OCI-LY1 (cell line): ENCODE measurements at regions not wholly inside any gene's neighbourhood (a gene's known extent, or its start where the extent isn't known, plus 50 kb on each side); places are given as distances from the start of the nearest gene placed in this dataset.

Experiments
- EZH2 ChIP-seq: fragments of 200-600 bp; sonication (generic), shearing (Covaris generic); IDR thresholded peaks from 2 replicates; pipeline ENCODE4 v1.8.0; 2017; ENCODE audit warnings: borderline replicate concordance, mixed run types, mild to moderate bottlenecking, antibody characterized with exemption, low read length, moderate library complexity, mixed read lengths
- TF ChIP-seq, protein P1 (sequence below): fragments of 200-600 bp; sonication (generic), shearing (Covaris generic); IDR thresholded peaks from 2 replicates; pipeline ENCODE4 v1.5.1; 2017; ENCODE audit warnings: mild to moderate bottlenecking, antibody characterized with exemption, low read length, moderate library complexity, mixed read lengths

GRCh38 chr4:127049526-127049925 is 583.2 kb upstream of the INTU start:
- TF ChIP-seq, protein P1, sequence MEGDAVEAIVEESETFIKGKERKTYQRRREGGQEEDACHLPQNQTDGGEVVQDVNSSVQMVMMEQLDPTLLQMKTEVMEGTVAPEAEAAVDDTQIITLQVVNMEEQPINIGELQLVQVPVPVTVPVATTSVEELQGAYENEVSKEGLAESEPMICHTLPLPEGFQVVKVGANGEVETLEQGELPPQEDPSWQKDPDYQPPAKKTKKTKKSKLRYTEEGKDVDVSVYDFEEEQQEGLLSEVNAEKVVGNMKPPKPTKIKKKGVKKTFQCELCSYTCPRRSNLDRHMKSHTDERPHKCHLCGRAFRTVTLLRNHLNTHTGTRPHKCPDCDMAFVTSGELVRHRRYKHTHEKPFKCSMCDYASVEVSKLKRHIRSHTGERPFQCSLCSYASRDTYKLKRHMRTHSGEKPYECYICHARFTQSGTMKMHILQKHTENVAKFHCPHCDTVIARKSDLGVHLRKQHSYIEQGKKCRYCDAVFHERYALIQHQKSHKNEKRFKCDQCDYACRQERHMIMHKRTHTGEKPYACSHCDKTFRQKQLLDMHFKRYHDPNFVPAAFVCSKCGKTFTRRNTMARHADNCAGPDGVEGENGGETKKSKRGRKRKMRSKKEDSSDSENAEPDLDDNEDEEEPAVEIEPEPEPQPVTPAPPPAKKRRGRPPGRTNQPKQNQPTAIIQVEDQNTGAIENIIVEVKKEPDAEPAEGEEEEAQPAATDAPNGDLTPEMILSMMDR, result no peak
- no peak for TF ChIP-seq EZH2
